ENCODE measurements at regions not wholly inside any gene's neighbourhood (a gene's known extent, or its start where the extent isn't known, plus 50 kb on each side); places are given as distances from the start of the nearest gene placed in this dataset.

DNA sequence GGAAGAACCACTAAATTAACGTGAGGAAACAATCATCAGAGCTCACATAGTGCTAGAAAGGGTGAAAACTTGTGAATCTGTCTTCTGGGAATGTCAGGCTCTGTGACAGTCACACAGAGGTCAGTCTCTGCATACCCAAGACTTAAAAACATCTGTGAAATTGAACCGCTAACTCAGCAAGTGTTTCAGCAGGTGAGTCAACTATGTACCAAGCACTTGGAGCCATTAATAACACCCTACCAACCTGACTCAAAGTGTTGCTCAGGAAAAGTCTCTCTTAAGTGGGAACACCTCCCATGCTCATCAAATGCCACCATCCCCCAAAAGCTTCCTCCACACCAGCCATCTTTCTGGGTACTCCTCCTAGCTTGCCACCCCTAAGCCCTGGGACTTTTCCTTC is 92.3 kb upstream of the CARMIL1 start:
- no peak overlapping the region for H3K4me3 ChIP-seq (ENCODE audit: low read length, poor library complexity, severe bottlenecking)
- no peaks in the 10 kb centered on the region for H3K27me3 ChIP-seq (ENCODE audit: insufficient read depth, low read length, poor library complexity, severe bottlenecking)
- no peaks in the 10 kb centered on the region for H3K79me2 ChIP-seq (ENCODE audit: insufficient read depth, low read length)

DNA sequence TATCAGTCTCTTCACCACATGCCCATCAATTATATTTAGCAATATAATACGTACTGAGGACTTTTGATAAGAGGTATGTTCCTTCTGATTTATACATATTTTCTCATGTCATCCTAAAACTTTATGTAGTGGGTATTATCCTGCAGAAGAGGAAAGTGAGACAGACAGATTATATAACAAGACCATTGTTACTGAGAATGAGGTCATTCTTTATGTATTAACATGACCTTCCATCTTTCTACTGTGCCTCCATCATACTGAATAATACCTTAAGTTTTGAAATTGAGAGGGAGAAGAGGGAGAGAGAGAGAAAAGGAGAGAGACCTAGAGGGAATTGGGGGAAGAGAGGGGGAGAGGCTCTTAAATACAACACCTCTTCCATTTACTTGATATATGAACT is 90.9 kb upstream of the CARMIL1 start:
- Histone ChIP-seq H3K79me2 (ENCODE audit: insufficient read depth, low read length) (no peaks in the 10 kb centered on the region), H3K4me3 (ENCODE audit: low read length, poor library complexity, severe bottlenecking) (no peak overlapping the region), H3K27me3 (ENCODE audit: insufficient read depth, low read length, poor library complexity, severe bottlenecking) (no peaks in the 10 kb centered on the region), H3K9me2 (replicated peaks; ENCODE audit: low read depth, low read length) (no peaks in the 10 kb centered on the region), H3K4me1 (ENCODE audit: insufficient read depth, low read length, poor library complexity, severe bottlenecking) (no peaks in the 10 kb centered on the region), H4K20me1 (ENCODE audit: insufficient read depth, low read length, poor library complexity, severe bottlenecking) (no peaks in the 10 kb centered on the region), H3F3A (ENCODE audit: low read depth) (no peaks in the 10 kb centered on the region), H3K36me3 (ENCODE audit: insufficient read depth, low read length) (no peaks in the 10 kb centered on the region), H3K9me3 (ENCODE audit: insufficient read depth, low read depth, low read length) (no peaks in the 10 kb centered on the region), H3K4me2 (ENCODE audit: low read depth, low read length, poor library complexity, severe bottlenecking) (no peak overlapping the region), H2AFZ (ENCODE audit: low read length) (no peak overlapping the region), H3K9ac (ENCODE audit: low read depth, low read length, poor library complexity, severe bottlenecking) (no peak overlapping the region)
- no peak for TF ChIP-seq EZH2phosphoT487 (IDR thresholded peaks at IDR 0.05; ENCODE audit: borderline replicate concordance)

More for the DNA sequence above, 92.3 kb upstream of the CARMIL1 start:
- no peaks in the 10 kb centered on the region for H3F3A ChIP-seq (ENCODE audit: low read depth)
- TF ChIP-seq CTCF (conservative IDR thresholded peaks at IDR 0.05; ENCODE audit: low read length) = no peak
- TF ChIP-seq EZH2phosphoT487 (IDR thresholded peaks at IDR 0.05; ENCODE audit: borderline replicate concordance) = no peak
- no peak overlapping the region for H3K9ac ChIP-seq (ENCODE audit: low read depth, low read length, poor library complexity, severe bottlenecking)
- H3K9me2 ChIP-seq (replicated peaks; ENCODE audit: low read depth, low read length) = no peaks in the 10 kb centered on the region
- no peaks in the 10 kb centered on the region for H3K36me3 ChIP-seq (ENCODE audit: insufficient read depth, low read length)
- peaks cover 6% of the 10 kb centered on the region for H3K4me1 ChIP-seq (ENCODE audit: insufficient read depth, low read length, poor library complexity, severe bottlenecking)
- no peaks in the 10 kb centered on the region for H4K20me1 ChIP-seq (ENCODE audit: insufficient read depth, low read length, poor library complexity, severe bottlenecking)
- no peak overlapping the region for H2AFZ ChIP-seq (ENCODE audit: low read length)
- no peak overlapping the region for H3K4me2 ChIP-seq (ENCODE audit: low read depth, low read length, poor library complexity, severe bottlenecking)
- H3K9me3 ChIP-seq (ENCODE audit: insufficient read depth, low read depth, low read length) = no peaks in the 10 kb centered on the region

GRCh38 chr6:25192590-25193459 is 86.3 kb upstream of the CARMIL1 start:
- Histone ChIP-seq H4K20me1 (ENCODE audit: insufficient read depth, low read length, poor library complexity, severe bottlenecking) (no peaks in the 10 kb centered on the region), H2AFZ (ENCODE audit: low read length) (no peak overlapping the region), H3K36me3 (ENCODE audit: insufficient read depth, low read length) (no peaks in the 10 kb centered on the region), H3K9me2 (replicated peaks; ENCODE audit: low read depth, low read length) (no peaks in the 10 kb centered on the region), H3K27me3 (ENCODE audit: insufficient read depth, low read length, poor library complexity, severe bottlenecking) (no peaks in the 10 kb centered on the region), H3K4me3 (ENCODE audit: low read length, poor library complexity, severe bottlenecking) (no peak overlapping the region), H3F3A (ENCODE audit: low read depth) (no peaks in the 10 kb centered on the region), H3K79me2 (ENCODE audit: insufficient read depth, low read length) (no peaks in the 10 kb centered on the region), H3K9ac (ENCODE audit: low read depth, low read length, poor library complexity, severe bottlenecking) (no peak overlapping the region), H3K4me2 (ENCODE audit: low read depth, low read length, poor library complexity, severe bottlenecking) (no peak overlapping the region), H3K9me3 (ENCODE audit: insufficient read depth, low read depth, low read length) (no peaks in the 10 kb centered on the region), H3K4me1 (ENCODE audit: insufficient read depth, low read length, poor library complexity, severe bottlenecking) (no peaks in the 10 kb centered on the region)
- TF ChIP-seq CTCF (conservative IDR thresholded peaks at IDR 0.05; ENCODE audit: low read length) = no peak
- no peak for TF ChIP-seq EZH2phosphoT487 (IDR thresholded peaks at IDR 0.05; ENCODE audit: borderline replicate concordance)

Measured in Loucy (cell line).